ENCODE measurements at regions not wholly inside any gene's neighbourhood (a gene's known extent, or its start where the extent isn't known, plus 50 kb on each side); places are given as distances from the start of the nearest gene placed in this dataset.

GRCh38 chr2:57868619-57869139 lies 177.9 kb upstream of the VRK2 start:
- DNase-seq (ENCODE audit: low read depth in 4 of 4, low spot score in 1 of 4): no peak

GRCh38 chr2:57869758-57870344 lies 176.8 kb upstream of the VRK2 start:
- no peak for DNase-seq (ENCODE audit: low read depth in 4 of 4, low spot score in 1 of 4)

GRCh38 chr2:57876313-57876712 lies 170.3 kb upstream of the VRK2 start:
- no peak for DNase-seq (ENCODE audit: low read depth in 4 of 4, low spot score in 1 of 4)

- DNase-seq (ENCODE audit: low read depth in 4 of 4, low spot score in 1 of 4): no peak
Observed at GRCh38 chr2:57877811-57878170, 168.8 kb upstream of the VRK2 start.

- DNase-seq (ENCODE audit: low read depth in 4 of 4, low spot score in 1 of 4): no peak
Observed at GRCh38 chr2:57878171-57878865, 168.3 kb upstream of the VRK2 start.

- no peak for DNase-seq (ENCODE audit: low read depth in 4 of 4, low spot score in 1 of 4)
Observed at GRCh38 chr2:57878866-57879210, 167.8 kb upstream of the VRK2 start.

- no peak for DNase-seq (ENCODE audit: low read depth in 4 of 4, low spot score in 1 of 4)
Observed at GRCh38 chr2:57880446-57880845, 166.2 kb upstream of the VRK2 start.

- no peak for DNase-seq (ENCODE audit: low read depth in 4 of 4, low spot score in 1 of 4)
Observed at GRCh38 chr2:57880967-57881366, 165.6 kb upstream of the VRK2 start.

GRCh38 chr2:57881998-57882888 lies 164.4 kb upstream of the VRK2 start:
- no peak for DNase-seq (ENCODE audit: low read depth in 4 of 4, low spot score in 1 of 4)

GRCh38 chr2:57882895-57883515 lies 163.6 kb upstream of the VRK2 start:
- no peak for DNase-seq (ENCODE audit: low read depth in 4 of 4, low spot score in 1 of 4)

GRCh38 chr2:57884281-57884680 lies 162.3 kb upstream of the VRK2 start:
- no peak for DNase-seq (ENCODE audit: low read depth in 4 of 4, low spot score in 1 of 4)

- no peak for DNase-seq (ENCODE audit: low read depth in 4 of 4, low spot score in 1 of 4)
Observed at GRCh38 chr2:57885742-57886141, 160.9 kb upstream of the VRK2 start.

- DNase-seq (ENCODE audit: low read depth in 4 of 4, low spot score in 1 of 4): no peak
Observed at GRCh38 chr2:57886161-57886786, 160.3 kb upstream of the VRK2 start.

- no peak for DNase-seq (ENCODE audit: low read depth in 4 of 4, low spot score in 1 of 4)
Observed at GRCh38 chr2:57888463-57888862, 158.1 kb upstream of the VRK2 start.

- DNase-seq (ENCODE audit: low read depth in 4 of 4, low spot score in 1 of 4): no peak
Observed at GRCh38 chr2:57890464-57890863, 156.1 kb upstream of the VRK2 start.

GRCh38 chr2:57891086-57891712 lies 155.4 kb upstream of the VRK2 start:
- no peak for DNase-seq (ENCODE audit: low read depth in 4 of 4, low spot score in 1 of 4)

GRCh38 chr2:57892920-57893319 lies 153.7 kb upstream of the VRK2 start:
- no peak for DNase-seq (ENCODE audit: low read depth in 4 of 4, low spot score in 1 of 4)

GRCh38 chr2:57893347-57893746 lies 153.3 kb upstream of the VRK2 start:
- no peak for DNase-seq (ENCODE audit: low read depth in 4 of 4, low spot score in 1 of 4)

- DNase-seq (ENCODE audit: low read depth in 4 of 4, low spot score in 1 of 4): no peak
Observed at GRCh38 chr2:57893786-57894185, 152.8 kb upstream of the VRK2 start.

GRCh38 chr2:57894381-57894780 lies 152.2 kb upstream of the VRK2 start:
- DNase-seq (ENCODE audit: low read depth in 4 of 4, low spot score in 1 of 4): no peak

- no peak for DNase-seq (ENCODE audit: low read depth in 4 of 4, low spot score in 1 of 4)
Observed at GRCh38 chr2:57897920-57898319, 148.7 kb upstream of the VRK2 start.

Measured in stimulated activated CD4-positive, alpha-beta T cell treated with anti-CD3 and anti-CD28 coated beads, Interleukin-1b, Interleukin-23, amount 100 ng/mL, for 24 hours (primary cell).